K562 (cell line): ENCODE measurements at regions not wholly inside any gene's neighbourhood (a gene's known extent, or its start where the extent isn't known, plus 50 kb on each side); places are given as distances from the start of the nearest gene placed in this dataset.

Source experiments
- ATAC-seq: fragments of 200-7000 bp; cut with Tn5 transposase; 3 replicates; pipeline ENCODE4 v1.9.1; 2020; ENCODE audit warnings: moderate library complexity
- BruUV-seq: library from RNA; stranded (reverse); fragments of 400-500 nt; replicated peaks from 2 replicates; lab custom pipeline; 2021; lab: Mats Ljungman, UMichigan
- CTCF ChIA-PET: fragments of 300-600 bp; formaldehyde crosslinking; extraction: SDS; loops from one replicate; lab custom pipeline; 2021; ENCODE audit warnings: low intra/inter-chr PET ratio; lab: Yijun Ruan, JAX
- POLR2A ChIA-PET: fragments of 300-600, 350-650 bp; sonication (Branson Sonifier 250); formaldehyde crosslinking; extraction: SDS; loops from one replicate; lab custom pipeline; 2021; ENCODE audit warnings: antibody characterized with exemption, inconsistent platforms; lab: Yijun Ruan, JAX
- DNase-seq, 4 experiments: peaks; one replicate each; pipeline versions ENCODE4 v3.0.0 to v3.0.0-alpha.2; 2011 to 2018; ENCODE audit warnings: low spot score in 3 of 4, mixed read lengths in 3 of 4; ENCODE audit errors: extremely low read depth in 1 of 4
- FAIRE-seq: peaks from 2 replicates; lab custom pipeline; 2011; peaks lifted over from hg19 to GRCh38; lab: Jason Lieb, UNC
- H2AFZ ChIP-seq: 2 replicates; pipeline ENCODE4 v1.6.0; 2011; ENCODE audit warnings: low read depth, low read length, control low read depth, inconsistent platforms
- H3K27ac ChIP-seq: fragments of 200-600 bp; 3 replicates; pipeline ENCODE4 v1.8.0; 2011; ENCODE audit warnings: low read depth, mild to moderate bottlenecking, control low read depth, inconsistent platforms, low read length, moderate library complexity, mixed read lengths; ENCODE audit errors: extremely low read depth
- H3K27me3 ChIP-seq, 2 experiments: fragments of 300-600 bp in 1 of 2; 2 replicates in 1 of 2; 3 replicates in 1 of 2; pipeline versions ENCODE4 v1.6.0 to v1.8.0; 2011; ENCODE audit warnings: inconsistent platforms in 2 of 2, low read length in 2 of 2, mild to moderate bottlenecking in 1 of 2, mixed read lengths in 1 of 2, moderate library complexity in 1 of 2; ENCODE audit not compliant: control insufficient read depth in 2 of 2, insufficient read depth in 2 of 2
- H3K36me3 ChIP-seq: fragments of 300-600 bp; 3 replicates; pipeline ENCODE4 v1.8.0; 2011; ENCODE audit warnings: mild to moderate bottlenecking, low read length, inconsistent platforms; ENCODE audit not compliant: control insufficient read depth, insufficient read depth
- H3K4me1 ChIP-seq, 2 experiments: fragments of 200-600 bp in 1 of 2; replicated peaks in 1 of 2; 2 replicates in 1 of 2; 3 replicates in 1 of 2; pipeline versions ENCODE4 v1.5.1 to v1.8.0; 2011; ENCODE audit warnings: inconsistent platforms in 2 of 2, low read length in 2 of 2, mild to moderate bottlenecking in 1 of 2, mixed read lengths in 1 of 2, moderate library complexity in 1 of 2; ENCODE audit not compliant: control insufficient read depth in 2 of 2, insufficient read depth in 2 of 2
- H3K4me2 ChIP-seq: 2 replicates; pipeline ENCODE4 v1.6.1; 2011; ENCODE audit warnings: low read length, control low read depth, inconsistent platforms, mixed read lengths; ENCODE audit not compliant: insufficient read depth
- H3K4me3 ChIP-seq: fragments of 200-600 bp; sonication (generic), shearing (Covaris generic); 2 replicates; pipeline ENCODE4 v1.5.1; 2016; ENCODE audit warnings: control low read depth, inconsistent platforms
- H3K79me2 ChIP-seq: fragments of 200-600 bp; 3 replicates; pipeline ENCODE4 v1.8.0; 2011; ENCODE audit warnings: low read length, inconsistent platforms; ENCODE audit not compliant: control insufficient read depth, insufficient read depth
- H3K9ac ChIP-seq, 2 experiments: 2 replicates each; pipeline versions ENCODE4 v1.6.0 to v1.6.1; 2011; ENCODE audit warnings: low read depth in 2 of 2, low read length in 2 of 2, control low read depth in 1 of 2, inconsistent platforms in 1 of 2, mild to moderate bottlenecking in 1 of 2, mixed read lengths in 1 of 2; ENCODE audit not compliant: insufficient read depth in 1 of 2
- H3K9me1 ChIP-seq: one replicate; pipeline ENCODE4 v1.6.0; 2011; ENCODE audit warnings: inconsistent platforms, mild to moderate bottlenecking, low read length, moderate library complexity; ENCODE audit not compliant: control insufficient read depth, insufficient read depth
- H3K9me3 ChIP-seq: replicated peaks from 2 replicates; pipeline ENCODE4 v1.5.1; 2011; ENCODE audit warnings: low read depth, low read length, inconsistent platforms; ENCODE audit not compliant: control insufficient read depth, insufficient read depth
- H4K20me1 ChIP-seq: replicated peaks from 2 replicates; pipeline ENCODE4 v1.6.1; 2011; ENCODE audit warnings: low read length, inconsistent platforms, mixed read lengths; ENCODE audit not compliant: control insufficient read depth, insufficient read depth
- BHLHE40 ChIP-seq: IDR thresholded peaks from 2 replicates; pipeline ENCODE4 v1.6.1; 2011; ENCODE audit warnings: low read length, improper control_type of control experiment
- GTF3C2 ChIP-seq: IDR thresholded peaks from 3 replicates; pipeline ENCODE4 v1.6.1; 2011; ENCODE audit warnings: borderline replicate concordance, mild to moderate bottlenecking, moderate library complexity; ENCODE audit not compliant: insufficient read length; ENCODE audit errors: extremely low read depth
- IRF2 ChIP-seq: sonication (generic); formaldehyde crosslinking; IDR thresholded peaks from 2 replicates; pipeline ENCODE4 v1.8.1; 2022; ENCODE audit warnings: mild to moderate bottlenecking, missing genetic modification reagents
- NR3C1 ChIP-seq: sonication (generic); formaldehyde crosslinking; IDR thresholded peaks from 2 replicates; pipeline ENCODE4 v1.8.1; 2022; ENCODE audit warnings: missing genetic modification reagents
- SRSF1 ChIP-seq: fragments of 200-400 bp; formaldehyde crosslinking; IDR thresholded peaks from 2 replicates; pipeline ENCODE4 v1.6.1; 2017; ENCODE audit warnings: mild to moderate bottlenecking, low read depth, low read length, moderate library complexity
- UBTF ChIP-seq, 2 experiments: IDR thresholded peaks; 2 replicates each; pipeline ENCODE4 v1.6.1; 2012; ENCODE audit warnings: improper control_type of control experiment in 2 of 2, low read depth in 2 of 2, low read length in 2 of 2, borderline replicate concordance in 1 of 2
- ZC3H8 ChIP-seq: fragments of 450-650 bp; IDR thresholded peaks from 2 replicates; pipeline ENCODE4 v1.6.1; 2017
- ZFP1 ChIP-seq: fragments of 450-650 bp; formaldehyde crosslinking; IDR thresholded peaks from 2 replicates; pipeline ENCODE4 v1.4.0; 2020; ENCODE audit warnings: mild to moderate bottlenecking, mixed read lengths
- WGBS: fragments of 100-300 bp; shearing (Covaris generic); methylation state at CpG from one replicate; pipeline ENCODE4 v1.1.6; 2016; ENCODE audit warnings: low coverage, mixed read lengths; ENCODE audit not compliant: insufficient coverage; ENCODE audit errors: missing lambda C conversion rate; 5-methylcytosine and 5-hydroxymethylcytosine counted together
- in situ Hi-C: fragments of 300-500 bp; cut with MboI; formaldehyde crosslinking; loops from 4 replicates; pipeline ENCODE4 v1.15.0; 2018; ENCODE audit warnings: inconsistent platforms, mixed read lengths
- intact Hi-C: fragments of 100-400 bp; cut with micrococcal nuclease; formaldehyde crosslinking; loops from 2 replicates; pipeline ENCODE4 v1.14.2; 2022

- no TSS peak for BruUV-seq
- TF ChIP-seq IRF2 (CRISPR knock-in tag) (no peak), ZFP1 (CRISPR knock-in tag) (peak; percentile 90), NR3C1 (CRISPR knock-in tag) (no peak), BHLHE40 (no peak)
- POLR2A ChIA-PET = no interaction called here
- FAIRE-seq (no peak), ATAC-seq (no peak), DNase-seq (no peak)
- H3K4me2 ChIP-seq = no peak overlapping the region
- H3K36me3 ChIP-seq = no peaks in the 10 kb centered on the region
- in situ Hi-C loops = no loop called here
- intact Hi-C loops = no loop called here
- no peaks in the 10 kb centered on the region for H3K9me3 ChIP-seq
- no peaks in the 10 kb centered on the region for H3K27me3 ChIP-seq
- no peak overlapping the region for H3K27ac ChIP-seq
- H4K20me1 ChIP-seq = no peaks in the 10 kb centered on the region
- no peak overlapping the region for H2AFZ ChIP-seq
- no peaks in the 10 kb centered on the region for H3K9me1 ChIP-seq
- no peak overlapping the region for H3K9ac ChIP-seq
- no peaks in the 10 kb centered on the region for H3K4me1 ChIP-seq
- no peaks in the 10 kb centered on the region for H3K79me2 ChIP-seq
- H3K4me3 ChIP-seq = no peak overlapping the region
- whole genome bisulfite sequencing = 0% methylated on average over 2 of the region's 2 CpGs
- CTCF ChIA-PET = no interaction called here
Observed at GRCh38 chr10:131503992-131504391, 192.5 kb upstream of the TCERG1L start.

DNA sequence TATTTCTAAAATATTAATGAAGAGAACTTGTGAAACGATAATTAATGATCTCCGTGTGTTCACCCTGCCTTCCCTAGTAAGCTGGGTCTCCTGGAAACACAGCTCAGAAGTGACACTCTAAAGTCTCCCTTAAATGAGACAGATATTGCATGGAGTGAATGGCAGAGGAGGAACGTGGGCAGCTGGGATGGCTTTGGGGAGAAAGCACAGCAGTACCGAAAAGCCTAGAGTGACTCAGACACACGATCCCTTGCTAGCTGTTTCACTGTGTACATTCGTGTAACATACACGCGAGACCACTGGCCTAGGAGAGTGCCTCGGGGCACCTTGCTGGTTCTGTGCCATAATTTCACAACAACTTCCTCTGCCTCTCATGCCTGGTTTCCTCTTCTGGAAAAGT, 199.9 kb upstream of the TCERG1L start:
- whole genome bisulfite sequencing = 6% methylated on average over 6 of the region's 9 CpGs
- H3K9ac ChIP-seq = no peak overlapping the region
- H3K9me1 ChIP-seq = no peaks in the 10 kb centered on the region
- ATAC-seq (no peak), DNase-seq (no peak), FAIRE-seq (no peak)
- no peaks in the 10 kb centered on the region for H3K36me3 ChIP-seq
- no peaks in the 10 kb centered on the region for H3K4me1 ChIP-seq
- in situ Hi-C loops (no loop called here), intact Hi-C loops (no loop called here)
- BruUV-seq = no TSS peak
- H3K27ac ChIP-seq = no peak overlapping the region
- no peak overlapping the region for H2AFZ ChIP-seq
- no peaks in the 10 kb centered on the region for H3K9me3 ChIP-seq
- no peaks in the 10 kb centered on the region; a peak in 1 of 5 replicates for H3K27me3 ChIP-seq
- no peak overlapping the region for H3K4me2 ChIP-seq
- no peaks in the 10 kb centered on the region for H3K79me2 ChIP-seq
- POLR2A ChIA-PET = no interaction called here
- no peaks in the 10 kb centered on the region for H4K20me1 ChIP-seq
- CTCF ChIA-PET = no interaction called here
- no peak overlapping the region for H3K4me3 ChIP-seq
- no peak for TF ChIP-seq UBTF (IDR thresholded peaks at IDR 0.05; ENCODE audit: borderline replicate concordance in 1 of 2, low read depth in 2 of 2, low read length in 2 of 2)
- TF ChIP-seq SRSF1 = no peak
- TF ChIP-seq ZC3H8 = no peak
- TF ChIP-seq GTF3C2 = no peak
